IMR-90 (cell line): ENCODE measurements at regions not wholly inside any gene's neighbourhood (a gene's known extent, or its start where the extent isn't known, plus 50 kb on each side); places are given as distances from the start of the nearest gene placed in this dataset.

ENCODE experiments used
- ATAC-seq: fragments of 200-7000 bp; cut with Tn5 transposase; 2 replicates; pipeline ENCODE4 v1.9.1; 2020; ENCODE audit warnings: low read depth, mild to moderate bottlenecking, moderate library complexity
- BruUV-seq: library from RNA; stranded (reverse); fragments of 400-500 nt; replicated peaks from 2 replicates; lab custom pipeline; 2021; lab: Mats Ljungman, UMichigan
- CTCF ChIA-PET: fragments of 300-600 bp; formaldehyde crosslinking; extraction: SDS; loops from one replicate; lab custom pipeline; 2021; ENCODE audit warnings: antibody characterized with exemption; lab: Yijun Ruan, JAX
- POLR2A ChIA-PET: fragments of 300-600 bp; sonication (Branson Sonifier 250); formaldehyde crosslinking; loops from one replicate; lab custom pipeline; 2022; ENCODE audit warnings: antibody characterized with exemption; ENCODE audit not compliant: unreplicated experiment; lab: Charles Lee
- DNase-seq: peaks from one replicate; pipeline ENCODE4 v3.0.0; 2013
- H2AFZ ChIP-seq: replicated peaks from 2 replicates; pipeline ENCODE3; 2013; ENCODE audit warnings: low read length, mild to moderate bottlenecking; ENCODE audit not compliant: poor library complexity
- H2AK5ac ChIP-seq: 2 replicates; pipeline ENCODE4 v1.6.1; 2013; ENCODE audit warnings: low read depth, low read length, inconsistent platforms
- H2AK9ac ChIP-seq: replicated peaks from 2 replicates; pipeline ENCODE3; 2013; ENCODE audit warnings: mild to moderate bottlenecking, low read depth, low read length, moderate library complexity; ENCODE audit not compliant: poor library complexity
- H2BK120ac ChIP-seq: 2 replicates; pipeline ENCODE4 v1.6.1; 2013; ENCODE audit warnings: low read depth, low read length, inconsistent platforms
- H2BK15ac ChIP-seq: 3 replicates; pipeline ENCODE4 v1.6.1; 2013; ENCODE audit warnings: low read depth, low read length, inconsistent platforms
- H2BK20ac ChIP-seq: 2 replicates; pipeline ENCODE4 v1.6.1; 2013; ENCODE audit warnings: low read depth, mild to moderate bottlenecking, inconsistent platforms, low read length, moderate library complexity
- H2BK5ac ChIP-seq: 2 replicates; pipeline ENCODE4 v1.6.1; 2013; ENCODE audit warnings: mild to moderate bottlenecking, low read depth, low read length, inconsistent platforms; ENCODE audit not compliant: poor library complexity, severe bottlenecking
- H3K14ac ChIP-seq: replicated peaks from 2 replicates; pipeline ENCODE4 v1.6.1; 2013; ENCODE audit warnings: low read depth, low read length, inconsistent platforms
- H3K18ac ChIP-seq: 2 replicates; pipeline ENCODE4 v1.6.1; 2013; ENCODE audit warnings: low read depth, low read length, control low read depth
- H3K23ac ChIP-seq: 2 replicates; pipeline ENCODE4 v1.6.1; 2013; ENCODE audit warnings: low read depth, low read length, inconsistent platforms
- H3K27ac ChIP-seq: 2 replicates; pipeline ENCODE4 v1.5.1; 2013; ENCODE audit warnings: mild to moderate bottlenecking, control low read depth, low read length; ENCODE audit not compliant: insufficient read depth
- H3K27me3 ChIP-seq: 2 replicates; pipeline ENCODE4 v1.6.1; 2013; ENCODE audit warnings: low read length; ENCODE audit not compliant: control insufficient read depth, insufficient read depth
- H3K36me3 ChIP-seq: 2 replicates; pipeline ENCODE4 v1.6.1; 2013; ENCODE audit warnings: low read length, mixed read lengths; ENCODE audit not compliant: control insufficient read depth, insufficient read depth
- H3K4ac ChIP-seq: 2 replicates; pipeline ENCODE4 v1.6.1; 2013; ENCODE audit warnings: low read depth, low read length, inconsistent platforms
- H3K4me1 ChIP-seq: 2 replicates; pipeline ENCODE4 v1.6.1; 2013; ENCODE audit warnings: low read length, mixed read lengths; ENCODE audit not compliant: control insufficient read depth, insufficient read depth
- H3K4me2 ChIP-seq: 2 replicates; pipeline ENCODE4 v1.6.1; 2013; ENCODE audit warnings: low read depth, mild to moderate bottlenecking, control low read depth, low read length, moderate library complexity
- H3K4me3 ChIP-seq: 2 replicates; pipeline ENCODE4 v1.5.1; 2013; ENCODE audit warnings: low read depth, mild to moderate bottlenecking, control low read depth, low read length, moderate library complexity; ENCODE audit not compliant: insufficient read depth
- H3K56ac ChIP-seq: 2 replicates; pipeline ENCODE4 v1.6.1; 2013; ENCODE audit warnings: low read length, inconsistent platforms; ENCODE audit not compliant: insufficient read depth; ENCODE audit errors: extremely low read depth
- H3K79me1 ChIP-seq, 2 experiments: 2 replicates each; pipeline ENCODE4 v1.6.1; 2013; ENCODE audit warnings: low read length in 2 of 2, inconsistent platforms in 1 of 2, low read depth in 1 of 2
- H3K9ac ChIP-seq: 2 replicates; pipeline ENCODE4 v1.6.1; 2013; ENCODE audit warnings: low read depth, low read length, control low read depth
- H3K9me1 ChIP-seq: 2 replicates; pipeline ENCODE4 v1.6.1; 2013; ENCODE audit warnings: low read length, inconsistent platforms; ENCODE audit not compliant: insufficient read depth
- H3K9me3 ChIP-seq: 2 replicates; pipeline ENCODE4 v1.6.1; 2013; ENCODE audit warnings: low read length; ENCODE audit not compliant: control insufficient read depth, insufficient read depth
- H4K20me1 ChIP-seq: 2 replicates; pipeline ENCODE4 v1.6.1; 2013; ENCODE audit warnings: low read length, inconsistent platforms; ENCODE audit not compliant: insufficient read depth
- H4K5ac ChIP-seq: 2 replicates; pipeline ENCODE4 v1.6.1; 2013; ENCODE audit warnings: mild to moderate bottlenecking, low read depth, low read length, control low read depth
- H4K8ac ChIP-seq, 2 experiments: 2 replicates each; pipeline ENCODE4 v1.6.1; 2013; ENCODE audit warnings: low read depth in 2 of 2, low read length in 2 of 2, control low read depth in 1 of 2, inconsistent platforms in 1 of 2
- H4K91ac ChIP-seq: 2 replicates; pipeline ENCODE4 v1.6.1; 2013; ENCODE audit warnings: low read depth, low read length, inconsistent platforms; ENCODE audit not compliant: insufficient read depth
- CEBPB ChIP-seq: IDR thresholded peaks from 2 replicates; pipeline ENCODE4 v1.6.1; 2012; ENCODE audit warnings: low read depth, low read length, improper control_type of control experiment
- CTCF ChIP-seq: conservative IDR thresholded peaks from 2 replicates; pipeline ENCODE4 v1.5.1; 2012; ENCODE audit warnings: mild to moderate bottlenecking, low read depth, low read length, improper control_type of control experiment
- ELK1 ChIP-seq: fragments of 150-350 bp; IDR thresholded peaks from 2 replicates; pipeline ENCODE4 v1.6.1; 2016; ENCODE audit warnings: low read depth, mild to moderate bottlenecking, low read length, moderate library complexity, borderline replicate concordance
- MAFK ChIP-seq: IDR thresholded peaks from 2 replicates; pipeline ENCODE4 v1.6.1; 2012; ENCODE audit warnings: low read depth, low read length, improper control_type of control experiment
- POLR2A ChIP-seq: IDR thresholded peaks from 2 replicates; pipeline ENCODE4 v1.6.1; 2012; ENCODE audit warnings: mild to moderate bottlenecking, low read depth, low read length
- RCOR1 ChIP-seq: IDR thresholded peaks from 2 replicates; pipeline ENCODE4 v1.6.1; 2012; ENCODE audit warnings: mild to moderate bottlenecking, low read length, improper control_type of control experiment; ENCODE audit not compliant: insufficient replicate concordance
- RFX5 ChIP-seq: IDR thresholded peaks from 2 replicates; pipeline ENCODE4 v1.8.0; 2012; ENCODE audit warnings: low read depth, mild to moderate bottlenecking, low read length, moderate library complexity
- SMC3 ChIP-seq: fragments of 150-350 bp; IDR thresholded peaks from 2 replicates; pipeline ENCODE4 v1.6.1; 2016; ENCODE audit warnings: low read depth, mild to moderate bottlenecking, antibody characterized with exemption, low read length, moderate library complexity
- WGBS, 2 experiments: methylation state at CpG; one replicate each; pipeline versions ENCODE4 v1.1.5 to v1.1.7; 2013; ENCODE audit warnings: missing lambda C conversion rate in 2 of 2; ENCODE audit not compliant: insufficient read length in 1 of 2; ENCODE audit errors: extremely low coverage in 2 of 2; 5-methylcytosine and 5-hydroxymethylcytosine counted together
- dilution Hi-C: fragments of 300-500 bp; cut with HindIII; formaldehyde crosslinking; loops from one replicate; pipeline ENCODE4 v1.14.3; 2018; ENCODE audit warnings: low sequenced_read_pairs; ENCODE audit not compliant: unreplicated experiment
- in situ Hi-C: fragments of 300-500 bp; cut with MboI; formaldehyde crosslinking; loops from 3 replicates; pipeline ENCODE4 v1.14.3; 2019; ENCODE audit warnings: low sequenced_read_pairs, inconsistent platforms, mixed read lengths
- intact Hi-C: fragments of 100-400 bp; cut with micrococcal nuclease; formaldehyde crosslinking; loops from 2 replicates; pipeline ENCODE4 v1.10.0; 2022

DNA sequence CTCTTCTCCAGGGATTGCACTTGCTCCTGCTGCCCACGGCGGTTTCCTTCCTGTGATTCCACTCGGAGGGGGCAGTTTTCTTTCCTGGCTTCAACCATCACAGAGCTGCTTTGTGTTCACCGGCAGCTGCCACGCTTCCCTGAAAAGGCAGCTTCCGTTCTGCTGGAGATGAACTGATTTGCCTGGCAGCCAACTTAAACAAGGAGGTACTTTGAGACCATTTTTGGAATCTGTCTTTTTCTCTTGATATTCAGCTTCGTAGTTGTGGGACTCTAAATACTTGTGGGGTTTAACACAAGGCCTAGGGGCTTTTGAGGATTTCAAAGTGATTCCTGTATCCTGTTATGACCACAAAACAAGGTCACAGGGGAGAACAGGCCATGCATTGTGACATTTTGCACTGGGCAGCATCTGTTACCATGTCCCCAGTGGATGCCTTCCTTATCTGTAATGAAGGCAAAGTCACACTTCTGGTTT, 192.0 kb downstream of the MTRR start:
- Histone ChIP-seq H4K91ac (no peak overlapping the region), H3K27ac (no peak overlapping the region), H3K14ac (no peak overlapping the region), H3K23ac (no peak overlapping the region), H3K4ac (no peak overlapping the region), H2AFZ (no peak overlapping the region), H3K4me2 (no peak overlapping the region), H3K56ac (no peak overlapping the region), H3K9me1 (no peaks in the 10 kb centered on the region), H3K18ac (no peak overlapping the region), H2AK9ac (no peak overlapping the region), H3K9ac (no peak overlapping the region), H2BK15ac (no peak overlapping the region), H3K36me3 (no peaks in the 10 kb centered on the region), H3K27me3 (no peaks in the 10 kb centered on the region), H4K8ac (no peak overlapping the region), H4K20me1 (no peaks in the 10 kb centered on the region), H2BK120ac (no peak overlapping the region), H3K4me3 (no peak overlapping the region), H4K5ac (no peak overlapping the region), H3K79me1 (no peaks in the 10 kb centered on the region), H2AK5ac (no peak overlapping the region), H3K9me3 (no peaks in the 10 kb centered on the region), H3K4me1 (no peaks in the 10 kb centered on the region), H2BK20ac (no peak overlapping the region), H2BK5ac (no peak overlapping the region)
- no peak for ATAC-seq
- ChIA-PET POLR2A (no interaction called here), CTCF (no interaction called here)
- DNase-seq, result no peak
- no peak for TF ChIP-seq MAFK
- no peak for TF ChIP-seq POLR2A
- TF ChIP-seq SMC3, result no peak
- no peak for TF ChIP-seq RCOR1
- TF ChIP-seq CEBPB, result no peak
- TF ChIP-seq CTCF, result no peak
- no peak for TF ChIP-seq ELK1
- no peak for TF ChIP-seq RFX5
- in situ Hi-C loops, result no loop called here
- WGBS, 2 experiments, result 58% methylated on average over 6 of the region's 7 CpGs; no CpG with 5 or more reads in 1 of the 2 experiments
- dilution Hi-C loops, result no loop called here
- no TSS peak for BruUV-seq
- intact Hi-C loops, result no loop called here
